HepG2 (cell line): ENCODE measurements at regions not wholly inside any gene's neighbourhood (a gene's known extent, or its start where the extent isn't known, plus 50 kb on each side); places are given as distances from the start of the nearest gene placed in this dataset.

ENCODE experiments used
- BCLAF1 ChIP-seq: fragments of 450-650 bp; IDR thresholded peaks from 2 replicates; pipeline ENCODE4 v1.6.1; 2017; ENCODE audit warnings: mild to moderate bottlenecking
- ELF3 ChIP-seq: IDR thresholded peaks from 2 replicates; pipeline ENCODE4 v1.6.1; 2016; ENCODE audit warnings: missing genetic modification reagents, missing compliant biosample characterization
- FOSL2 ChIP-seq: sonication (generic); formaldehyde crosslinking; IDR thresholded peaks from 2 replicates; pipeline ENCODE4 v1.4.0; 2020; ENCODE audit warnings: missing genetic modification reagents
- GABPA ChIP-seq, 2 experiments: IDR thresholded peaks; 2 replicates each; pipeline ENCODE4 v1.6.1; 2011 to 2016; ENCODE audit warnings: low read depth in 2 of 2, low read length in 1 of 2, missing biosample characterization in 1 of 2, missing genetic modification characterization in 1 of 2
- GLMP ChIP-seq: sonication (generic); formaldehyde crosslinking; IDR thresholded peaks from 2 replicates; pipeline ENCODE4 v1.9.0; 2021; ENCODE audit warnings: missing genetic modification reagents, mild to moderate bottlenecking, borderline replicate concordance
- GTF3A ChIP-seq: sonication (generic); formaldehyde crosslinking; conservative IDR thresholded peaks from 2 replicates; pipeline ENCODE4 v1.4.0; 2020; ENCODE audit warnings: mild to moderate bottlenecking, missing genetic modification reagents
- KLF16 ChIP-seq, 2 experiments: sonication (generic) in 1 of 2; formaldehyde crosslinking in 1 of 2; IDR thresholded peaks; 2 replicates each; pipeline versions ENCODE4 v1.6.1 to v1.8.0; 2016 to 2023; ENCODE audit warnings: missing genetic modification reagents in 2 of 2, missing compliant biosample characterization in 1 of 2
- KLF9 ChIP-seq: IDR thresholded peaks from 2 replicates; pipeline ENCODE4 v1.6.1; 2016; ENCODE audit warnings: low read depth
- MEIS2 ChIP-seq: sonication (generic); formaldehyde crosslinking; IDR thresholded peaks from 2 replicates; pipeline ENCODE4 v1.9.0; 2021; ENCODE audit warnings: mild to moderate bottlenecking, missing genetic modification reagents
- PCBP1 ChIP-seq: fragments of 200-400 bp; formaldehyde crosslinking; IDR thresholded peaks from 2 replicates; pipeline ENCODE4 v1.6.1; 2017; ENCODE audit warnings: mild to moderate bottlenecking, low read depth, low read length, borderline replicate concordance
- PHF20 ChIP-seq: sonication (generic); formaldehyde crosslinking; IDR thresholded peaks from 2 replicates; pipeline ENCODE4 v1.5.0; 2020; ENCODE audit warnings: mild to moderate bottlenecking, missing genetic modification reagents
- SAP130 ChIP-seq: IDR thresholded peaks from 2 replicates; pipeline ENCODE4 v1.6.1; 2016; ENCODE audit warnings: low read depth
- ZMYM3 ChIP-seq: sonication (generic); formaldehyde crosslinking; IDR thresholded peaks from 2 replicates; pipeline ENCODE4 v1.5.1; 2020; ENCODE audit warnings: mild to moderate bottlenecking, missing genetic modification reagents
- ZNF33B ChIP-seq: sonication (generic); formaldehyde crosslinking; IDR thresholded peaks from 2 replicates; pipeline ENCODE4 v1.5.1; 2020; ENCODE audit warnings: mild to moderate bottlenecking, missing genetic modification reagents
- ZNF407 ChIP-seq: sonication (generic); formaldehyde crosslinking; IDR thresholded peaks from one replicate; pipeline ENCODE4 v1.5.1; 2020; ENCODE audit warnings: mild to moderate bottlenecking, missing genetic modification reagents; ENCODE audit errors: not compliant biosample characterization
- ZNF703 ChIP-seq: sonication (generic); formaldehyde crosslinking; IDR thresholded peaks from 2 replicates; pipeline ENCODE4 v1.5.1; 2020; ENCODE audit warnings: missing genetic modification reagents, mild to moderate bottlenecking, moderate library complexity, borderline replicate concordance
- ZNF749 ChIP-seq: sonication (generic); formaldehyde crosslinking; IDR thresholded peaks from 2 replicates; pipeline ENCODE4 v1.8.0; 2022; ENCODE audit warnings: mild to moderate bottlenecking, missing genetic modification reagents, moderate library complexity, borderline replicate concordance
- ZNF766 ChIP-seq: sonication (generic); formaldehyde crosslinking; IDR thresholded peaks from 2 replicates; pipeline ENCODE4 v1.5.0; 2020; ENCODE audit warnings: missing genetic modification reagents, borderline replicate concordance

- no peak for TF ChIP-seq ZNF407 (CRISPR knock-in tag)
- no peak for TF ChIP-seq MEIS2 (CRISPR knock-in tag)
- TF ChIP-seq KLF16 (CRISPR knock-in tag; IDR thresholded peaks at IDR 0.05): peak in 1 of 2 experiments; percentile 60; a peak in 1 of 4 replicates
- TF ChIP-seq KLF9 (CRISPR knock-in tag): no peak
- no peak for TF ChIP-seq GTF3A (CRISPR knock-in tag)
- TF ChIP-seq ZNF703: no peak
- TF ChIP-seq GLMP (CRISPR knock-in tag): no peak
- peak; percentile 51 for TF ChIP-seq SAP130 (CRISPR knock-in tag)
- TF ChIP-seq BCLAF1: no peak
- no peak; the same call in 1 of the 2 replicates for TF ChIP-seq PHF20 (CRISPR knock-in tag)
- TF ChIP-seq ZMYM3 (CRISPR knock-in tag): peak; percentile 10; the same call in 1 of the 2 replicates
- no peak for TF ChIP-seq ZNF749 (CRISPR knock-in tag)
- TF ChIP-seq FOSL2 (CRISPR knock-in tag): peak; percentile 50
- no peak for TF ChIP-seq GABPA (IDR thresholded peaks at IDR 0.05; ENCODE audit: low read depth, low read length)
- TF ChIP-seq GABPA (CRISPR knock-in tag; IDR thresholded peaks at IDR 0.05; ENCODE audit: low read depth): peak; percentile 66
- TF ChIP-seq ELF3: peak; percentile 88
- TF ChIP-seq ZNF33B (CRISPR knock-in tag): no peak
- TF ChIP-seq PCBP1: no peak
- no peak for TF ChIP-seq ZNF766 (CRISPR knock-in tag)
Measured at GRCh38 chr7:45987521-45988290, 66.6 kb upstream of the IGFBP3 start (continued).
